ENCODE measurements at regions not wholly inside any gene's neighbourhood (a gene's known extent, or its start where the extent isn't known, plus 50 kb on each side); places are given as distances from the start of the nearest gene placed in this dataset.

DNA sequence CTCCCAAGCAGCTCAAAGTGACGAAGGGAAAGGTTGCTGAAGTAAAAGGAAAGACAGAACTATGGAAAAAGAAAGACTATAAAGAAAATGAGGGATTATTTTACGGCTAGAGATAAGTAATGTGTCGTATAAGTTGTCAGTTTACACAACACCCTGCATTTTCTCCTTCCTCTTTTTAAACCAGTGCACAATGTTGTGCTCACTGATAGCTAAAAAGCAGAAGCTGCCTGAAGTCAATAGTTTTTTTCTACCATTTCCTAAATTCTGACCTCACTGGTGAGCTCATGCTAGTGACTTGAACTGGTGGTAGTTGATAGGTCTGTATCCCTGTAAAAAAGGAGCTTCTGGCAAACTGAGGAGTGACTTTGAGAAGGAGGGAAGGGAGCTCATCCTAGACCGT, 368.6 kb upstream of the GBE1 start:
- TF ChIP-seq, protein P1, sequence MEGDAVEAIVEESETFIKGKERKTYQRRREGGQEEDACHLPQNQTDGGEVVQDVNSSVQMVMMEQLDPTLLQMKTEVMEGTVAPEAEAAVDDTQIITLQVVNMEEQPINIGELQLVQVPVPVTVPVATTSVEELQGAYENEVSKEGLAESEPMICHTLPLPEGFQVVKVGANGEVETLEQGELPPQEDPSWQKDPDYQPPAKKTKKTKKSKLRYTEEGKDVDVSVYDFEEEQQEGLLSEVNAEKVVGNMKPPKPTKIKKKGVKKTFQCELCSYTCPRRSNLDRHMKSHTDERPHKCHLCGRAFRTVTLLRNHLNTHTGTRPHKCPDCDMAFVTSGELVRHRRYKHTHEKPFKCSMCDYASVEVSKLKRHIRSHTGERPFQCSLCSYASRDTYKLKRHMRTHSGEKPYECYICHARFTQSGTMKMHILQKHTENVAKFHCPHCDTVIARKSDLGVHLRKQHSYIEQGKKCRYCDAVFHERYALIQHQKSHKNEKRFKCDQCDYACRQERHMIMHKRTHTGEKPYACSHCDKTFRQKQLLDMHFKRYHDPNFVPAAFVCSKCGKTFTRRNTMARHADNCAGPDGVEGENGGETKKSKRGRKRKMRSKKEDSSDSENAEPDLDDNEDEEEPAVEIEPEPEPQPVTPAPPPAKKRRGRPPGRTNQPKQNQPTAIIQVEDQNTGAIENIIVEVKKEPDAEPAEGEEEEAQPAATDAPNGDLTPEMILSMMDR (IDR thresholded peaks at IDR 0.05; ENCODE audit: borderline replicate concordance, extremely low read depth, insufficient read depth): no peak
- Histone ChIP-seq H3K9me3 (ENCODE audit: control insufficient read depth in 2 of 3, insufficient read depth in 1 of 3, low read length in 3 of 3) (no peaks in the 10 kb centered on the region), H3K27ac (ENCODE audit: low read depth in 2 of 2, low read length in 2 of 2) (no peak overlapping the region), H3K4me3 (ENCODE audit: low read length in 3 of 3) (no peak overlapping the region), H3K36me3 (ENCODE audit: control insufficient read depth in 2 of 3, insufficient read depth in 3 of 3, low read length in 3 of 3) (no peaks in the 10 kb centered on the region), H3K27me3 (ENCODE audit: control insufficient read depth, insufficient read depth, low read length) (no peaks in the 10 kb centered on the region), H3K4me1 (ENCODE audit: control insufficient read depth in 2 of 3, insufficient read depth in 2 of 3, low read depth in 1 of 3, low read length in 3 of 3) (no peaks in the 10 kb centered on the region), H3K9ac (ENCODE audit: low read length in 3 of 3) (no peak overlapping the region)
- FAIRE-seq (no peak), DNase-seq (peak in 1 of 5 donors; percentile 7)
- intact Hi-C loops (cut with DNase I): no loop called here

DNA sequence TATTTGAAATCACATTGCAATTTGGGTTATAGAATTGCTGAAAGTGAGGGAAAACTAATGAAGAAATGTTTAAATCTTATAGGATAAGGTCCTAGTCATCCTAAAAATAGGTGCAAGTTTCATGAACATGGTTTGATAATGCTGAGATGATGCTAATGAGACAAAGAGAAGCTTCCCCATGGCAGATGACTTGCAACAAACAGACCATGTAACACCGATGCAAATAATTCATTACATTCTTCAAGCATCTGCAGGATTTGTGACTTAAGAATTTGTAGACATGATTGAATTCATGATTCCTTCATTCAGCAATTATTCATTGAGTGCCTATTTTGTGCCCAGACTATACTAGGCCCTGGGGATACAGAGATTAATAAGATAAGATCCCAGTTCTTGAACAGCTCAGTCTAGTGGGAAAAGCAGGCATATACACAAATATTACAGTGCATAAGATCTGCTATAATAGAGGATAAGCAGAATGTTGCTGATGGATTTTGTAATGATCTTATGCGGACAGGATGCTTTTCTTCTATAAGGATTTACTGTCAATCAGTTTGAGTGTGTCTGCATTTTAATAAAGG, 367.9 kb upstream of the GBE1 start:
- Histone ChIP-seq H3K4me1 (ENCODE audit: control insufficient read depth in 2 of 3, insufficient read depth in 2 of 3, low read depth in 1 of 3, low read length in 3 of 3) (no peaks in the 10 kb centered on the region), H3K27ac (ENCODE audit: low read depth in 2 of 2, low read length in 2 of 2) (no peak overlapping the region), H3K27me3 (ENCODE audit: control insufficient read depth, insufficient read depth, low read length) (no peaks in the 10 kb centered on the region), H3K36me3 (ENCODE audit: control insufficient read depth in 2 of 3, insufficient read depth in 3 of 3, low read length in 3 of 3) (no peaks in the 10 kb centered on the region), H3K4me3 (ENCODE audit: low read length in 3 of 3) (no peak overlapping the region), H3K9me3 (ENCODE audit: control insufficient read depth in 2 of 3, insufficient read depth in 1 of 3, low read length in 3 of 3) (no peaks in the 10 kb centered on the region), H3K9ac (ENCODE audit: low read length in 3 of 3) (no peak overlapping the region)
- no peak for DNase-seq
- intact Hi-C loops (cut with DNase I): no loop called here
- TF ChIP-seq, protein P1 (IDR thresholded peaks at IDR 0.05; ENCODE audit: borderline replicate concordance, extremely low read depth, insufficient read depth): no peak
- FAIRE-seq: no peak

DNA sequence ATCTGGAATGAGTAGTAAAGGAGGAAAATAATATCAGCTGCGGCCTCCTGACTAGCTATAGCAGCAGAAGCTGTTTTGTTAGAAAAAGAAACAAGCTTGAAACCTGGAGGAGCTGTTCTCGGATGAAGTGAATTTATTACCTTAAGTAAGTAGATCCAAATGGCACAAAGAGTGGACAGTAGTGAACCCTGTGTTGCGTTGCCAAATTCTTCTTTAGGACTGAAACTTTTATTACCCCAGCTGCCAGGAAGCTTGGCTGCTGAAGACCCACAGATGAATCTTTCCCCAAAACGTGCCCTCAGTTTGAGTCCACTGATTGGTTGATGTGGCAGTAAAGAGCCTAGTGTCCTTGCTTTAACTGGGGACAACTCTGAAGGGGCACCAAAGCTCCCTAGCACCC, 366.8 kb upstream of the GBE1 start:
- intact Hi-C loops (cut with DNase I): no loop called here

More for the DNA sequence above, 366.8 kb upstream of the GBE1 start:
- no peak for FAIRE-seq
- Histone ChIP-seq H3K4me3 (ENCODE audit: low read length in 3 of 3) (no peak overlapping the region), H3K9ac (ENCODE audit: low read length in 3 of 3) (no peak overlapping the region), H3K27me3 (ENCODE audit: control insufficient read depth, insufficient read depth, low read length) (no peaks in the 10 kb centered on the region), H3K36me3 (ENCODE audit: control insufficient read depth in 2 of 3, insufficient read depth in 3 of 3, low read length in 3 of 3) (no peaks in the 10 kb centered on the region), H3K4me1 (ENCODE audit: control insufficient read depth in 2 of 3, insufficient read depth in 2 of 3, low read depth in 1 of 3, low read length in 3 of 3) (no peaks in the 10 kb centered on the region), H3K9me3 (ENCODE audit: control insufficient read depth in 2 of 3, insufficient read depth in 1 of 3, low read length in 3 of 3) (no peaks in the 10 kb centered on the region), H3K27ac (ENCODE audit: low read depth in 2 of 2, low read length in 2 of 2) (no peak overlapping the region)
- peak in 3 of 5 donors; percentile 29 to 62 (median 56) for DNase-seq
- TF ChIP-seq, protein P1 (IDR thresholded peaks at IDR 0.05; ENCODE audit: borderline replicate concordance, extremely low read depth, insufficient read depth): no peak
